A549 (cell line): ENCODE measurements at regions not wholly inside any gene's neighbourhood (a gene's known extent, or its start where the extent isn't known, plus 50 kb on each side); places are given as distances from the start of the nearest gene placed in this dataset.

Source experiments
- CTCF ChIP-seq: fragments of >200 bp; sonication (Bioruptor Twin); formaldehyde crosslinking; IDR thresholded peaks from 3 replicates; pipeline ENCODE4 v1.5.1; 2016
- EP300 ChIP-seq, 2 experiments: fragments of >200 bp; sonication (Bioruptor Twin); formaldehyde crosslinking; IDR thresholded peaks; 2 replicates in 1 of 2; 3 replicates in 1 of 2; pipeline ENCODE4 v1.6.1; 2016 to 2017
- JUN ChIP-seq, 2 experiments: fragments of >200 bp; sonication (Bioruptor Twin); formaldehyde crosslinking; IDR thresholded peaks; 2 replicates in 1 of 2; 3 replicates in 1 of 2; pipeline ENCODE4 v1.6.1; 2016 to 2017
- JUNB ChIP-seq: fragments of >200 bp; sonication (Bioruptor Twin); formaldehyde crosslinking; IDR thresholded peaks from 2 replicates; pipeline ENCODE4 v1.6.1; 2016
- MAZ ChIP-seq: fragments of 150-350 bp; IDR thresholded peaks from 2 replicates; pipeline ENCODE4 v1.6.1; 2014; ENCODE audit warnings: antibody characterized with exemption, low read depth, low read length, borderline replicate concordance
- MYC ChIP-seq: IDR thresholded peaks from 2 replicates; pipeline ENCODE4 v1.6.1; 2012; ENCODE audit warnings: mild to moderate bottlenecking, inconsistent platforms, low read length, improper control_type of control experiment, borderline replicate concordance
- NR3C1 ChIP-seq: fragments of >200 bp; sonication (Bioruptor Twin); formaldehyde crosslinking; IDR thresholded peaks from 3 replicates; pipeline ENCODE4 v1.6.1; 2017
- POLR2A ChIP-seq: IDR thresholded peaks from 2 replicates; pipeline ENCODE4 v1.6.1; 2012; ENCODE audit warnings: mild to moderate bottlenecking, low read length
- POLR2AphosphoS2 ChIP-seq: conservative IDR thresholded peaks from 2 replicates; pipeline ENCODE4 v1.6.1; 2012; ENCODE audit warnings: low read length, improper control_type of control experiment, inconsistent platforms
- RAD21 ChIP-seq, 2 experiments: fragments of >200 bp in 1 of 2; sonication (Bioruptor Twin) in 1 of 2; formaldehyde crosslinking in 1 of 2; IDR thresholded peaks in 1 of 2; conservative IDR thresholded peaks in 1 of 2; 2 replicates in 1 of 2; 3 replicates in 1 of 2; pipeline ENCODE4 v1.6.1; 2012 to 2018; ENCODE audit warnings: inconsistent platforms in 1 of 2
- SMC3 ChIP-seq: fragments of >200 bp; sonication (Bioruptor Twin); formaldehyde crosslinking; IDR thresholded peaks from 3 replicates; pipeline ENCODE4 v1.6.1; 2018; ENCODE audit warnings: inconsistent platforms
- ZSCAN20 ChIP-seq: fragments of 250-450 bp; sonication (Bioruptor Pico); IDR thresholded peaks from 2 replicates; pipeline ENCODE4 v1.8.0; 2022; ENCODE audit warnings: mild to moderate bottlenecking, moderate library complexity
- TF ChIP-seq, protein P1 (sequence below): fragments of >200 bp; sonication (Bioruptor Twin); formaldehyde crosslinking; IDR thresholded peaks from 3 replicates; pipeline ENCODE4 v1.6.1; 2016
- TF ChIP-seq, protein P2 (sequence below): IDR thresholded peaks from 2 replicates; pipeline ENCODE4 v1.6.1; 2012; ENCODE audit warnings: low read depth, borderline replicate concordance

GRCh38 chrX:144531877-144532276 is 648.0 kb downstream of the UBE2NL start:
- TF ChIP-seq RAD21 (conservative IDR thresholded peaks at IDR 0.05 in 1 of 2, IDR thresholded peaks at IDR 0.05 in 1 of 2): no peak
- no peak for TF ChIP-seq CTCF
- TF ChIP-seq JUN (IDR thresholded peaks at IDR 0.05): no peak
- no peak for TF ChIP-seq EP300 (IDR thresholded peaks at IDR 0.05)
- TF ChIP-seq, protein P1, sequence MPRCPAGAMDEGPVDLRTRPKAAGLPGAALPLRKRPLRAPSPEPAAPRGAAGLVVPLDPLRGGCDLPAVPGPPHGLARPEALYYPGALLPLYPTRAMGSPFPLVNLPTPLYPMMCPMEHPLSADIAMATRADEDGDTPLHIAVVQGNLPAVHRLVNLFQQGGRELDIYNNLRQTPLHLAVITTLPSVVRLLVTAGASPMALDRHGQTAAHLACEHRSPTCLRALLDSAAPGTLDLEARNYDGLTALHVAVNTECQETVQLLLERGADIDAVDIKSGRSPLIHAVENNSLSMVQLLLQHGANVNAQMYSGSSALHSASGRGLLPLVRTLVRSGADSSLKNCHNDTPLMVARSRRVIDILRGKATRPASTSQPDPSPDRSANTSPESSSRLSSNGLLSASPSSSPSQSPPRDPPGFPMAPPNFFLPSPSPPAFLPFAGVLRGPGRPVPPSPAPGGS: no peak
- TF ChIP-seq MAZ: no peak
- TF ChIP-seq JUNB: no peak
- TF ChIP-seq, protein P2, sequence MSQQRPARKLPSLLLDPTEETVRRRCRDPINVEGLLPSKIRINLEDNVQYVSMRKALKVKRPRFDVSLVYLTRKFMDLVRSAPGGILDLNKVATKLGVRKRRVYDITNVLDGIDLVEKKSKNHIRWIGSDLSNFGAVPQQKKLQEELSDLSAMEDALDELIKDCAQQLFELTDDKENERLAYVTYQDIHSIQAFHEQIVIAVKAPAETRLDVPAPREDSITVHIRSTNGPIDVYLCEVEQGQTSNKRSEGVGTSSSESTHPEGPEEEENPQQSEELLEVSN: no peak
- no peak for TF ChIP-seq POLR2AphosphoS2
- no peak for TF ChIP-seq NR3C1
- TF ChIP-seq MYC: no peak
- TF ChIP-seq ZSCAN20 (CRISPR knock-in tag): no peak
- TF ChIP-seq SMC3: no peak
- no peak for TF ChIP-seq POLR2A
